Right lobe of liver (tissue), 6 donors: ENCODE measurements at regions not wholly inside any gene's neighbourhood (a gene's known extent, or its start where the extent isn't known, plus 50 kb on each side); places are given as distances from the start of the nearest gene placed in this dataset.

ENCODE experiments used
- ATAC-seq, 4 donors: fragments of 200-7000 bp; cut with Tn5 transposase; one replicate each; pipeline ENCODE4 v1.9.1; 2020; ENCODE audit warnings: mild to moderate bottlenecking in 4 of 4, moderate library complexity in 4 of 4
- DNase-seq, 3 donors: peaks; one replicate each; pipeline ENCODE4 v3.0.0-alpha.2; 2020
- H3K27ac ChIP-seq, 3 donors: fragments of 200-600 bp; one replicate each; pipeline ENCODE4 v1.8.0; 2022
- H3K27me3 ChIP-seq, 2 donors: fragments of 200-600 bp; one replicate each; pipeline ENCODE4 v1.8.0; 2022
- H3K36me3 ChIP-seq, 4 donors: fragments of 200-600 bp; sonication (generic) in 1 of 4; one replicate each; pipeline versions ENCODE4 v1.5.1 to v1.8.0; 2017 to 2022; ENCODE audit warnings: control low read depth in 1 of 4
- H3K4me1 ChIP-seq, 4 donors: fragments of 200-600 bp; sonication (generic) in 1 of 4; one replicate each; pipeline versions ENCODE4 v1.5.1 to v1.8.0; 2017 to 2022; ENCODE audit warnings: control low read depth in 1 of 4
- H3K4me3 ChIP-seq, 3 donors: fragments of 200-600 bp; one replicate each; pipeline ENCODE4 v1.8.0; 2022
- H3K9me3 ChIP-seq, 4 donors: fragments of 200-600 bp; sonication (generic) in 1 of 4; one replicate each; pipeline versions ENCODE4 v1.5.1 to v1.8.0; 2017 to 2022; ENCODE audit warnings: control low read depth in 1 of 4
- POLR2A ChIP-seq: fragments of 450-650 bp; IDR thresholded peaks from one replicate; pipeline ENCODE4 v1.6.1; 2017; ENCODE audit warnings: antibody characterized with exemption, mild to moderate bottlenecking
- WGBS: methylation state at CpG from one replicate; pipeline ENCODE4 v1.1.6; 2018; ENCODE audit warnings: low coverage, low lambda C conversion rate; ENCODE audit not compliant: insufficient coverage; ENCODE audit errors: missing lambda C conversion rate; 5-methylcytosine and 5-hydroxymethylcytosine counted together
- intact Hi-C, 2 donors: fragments of 100-400 bp; cut with DNase I; formaldehyde crosslinking; loops; one replicate each; pipeline versions ENCODE4 v1.11.2 to v1.14.1; 2022
- TF ChIP-seq, protein P1 (sequence below), 4 donors: fragments of 200-600 bp in 3 of 4; fragments of 450-650 bp in 1 of 4; IDR thresholded peaks; one replicate each; pipeline versions ENCODE4 v1.5.1 to v1.8.0; 2016 to 2022; ENCODE audit warnings: antibody characterized with exemption in 4 of 4, mild to moderate bottlenecking in 2 of 4
- donor health status: DM: no; HTN: yes; CAD: no.
- donor health status: DM: no; HTN: no; CAD: no.
- donor health status: DM: no; HTN: no; CAD: no.
- donor health status: DM: no; HTN: yes; CAD: no.
- donor health status: DM: no; HTN: yes; CAD: no.

DNA sequence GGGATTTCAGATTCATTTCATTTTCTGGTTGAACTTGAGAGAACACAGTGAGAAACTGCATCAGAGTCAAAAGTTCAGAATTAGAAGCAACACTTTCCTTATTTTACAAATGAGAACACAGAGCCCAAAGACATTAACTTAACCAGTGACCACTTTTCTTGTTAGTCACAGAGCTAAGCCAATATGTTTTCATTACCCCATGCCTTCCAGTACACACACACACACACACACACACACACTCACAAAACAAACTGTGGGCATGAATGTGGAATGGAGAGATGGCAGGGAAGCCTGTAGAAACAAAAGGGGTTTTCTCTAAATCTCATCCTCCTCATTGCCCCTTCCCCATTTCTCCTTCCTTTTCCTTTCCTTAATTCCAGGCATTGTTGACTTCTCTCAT, 267.4 kb upstream of the GADL1 start:
- TF ChIP-seq, protein P1, sequence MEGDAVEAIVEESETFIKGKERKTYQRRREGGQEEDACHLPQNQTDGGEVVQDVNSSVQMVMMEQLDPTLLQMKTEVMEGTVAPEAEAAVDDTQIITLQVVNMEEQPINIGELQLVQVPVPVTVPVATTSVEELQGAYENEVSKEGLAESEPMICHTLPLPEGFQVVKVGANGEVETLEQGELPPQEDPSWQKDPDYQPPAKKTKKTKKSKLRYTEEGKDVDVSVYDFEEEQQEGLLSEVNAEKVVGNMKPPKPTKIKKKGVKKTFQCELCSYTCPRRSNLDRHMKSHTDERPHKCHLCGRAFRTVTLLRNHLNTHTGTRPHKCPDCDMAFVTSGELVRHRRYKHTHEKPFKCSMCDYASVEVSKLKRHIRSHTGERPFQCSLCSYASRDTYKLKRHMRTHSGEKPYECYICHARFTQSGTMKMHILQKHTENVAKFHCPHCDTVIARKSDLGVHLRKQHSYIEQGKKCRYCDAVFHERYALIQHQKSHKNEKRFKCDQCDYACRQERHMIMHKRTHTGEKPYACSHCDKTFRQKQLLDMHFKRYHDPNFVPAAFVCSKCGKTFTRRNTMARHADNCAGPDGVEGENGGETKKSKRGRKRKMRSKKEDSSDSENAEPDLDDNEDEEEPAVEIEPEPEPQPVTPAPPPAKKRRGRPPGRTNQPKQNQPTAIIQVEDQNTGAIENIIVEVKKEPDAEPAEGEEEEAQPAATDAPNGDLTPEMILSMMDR (IDR thresholded peaks at IDR 0.05): no peak
- no peak for TF ChIP-seq POLR2A
- Histone ChIP-seq H3K9me3 (no peaks in the 10 kb centered on the region), H3K27me3 (no peaks in the 10 kb centered on the region), H3K36me3 (no peaks in the 10 kb centered on the region), H3K4me1 (peaks cover 0 to 20% (median 7%) of the 10 kb centered on the region in 4 donors), H3K4me3 (no peak overlapping the region), H3K27ac (no peak overlapping the region)
- intact Hi-C loops: no loop called here
- ATAC-seq (no peak), DNase-seq (no peak)

DNA sequence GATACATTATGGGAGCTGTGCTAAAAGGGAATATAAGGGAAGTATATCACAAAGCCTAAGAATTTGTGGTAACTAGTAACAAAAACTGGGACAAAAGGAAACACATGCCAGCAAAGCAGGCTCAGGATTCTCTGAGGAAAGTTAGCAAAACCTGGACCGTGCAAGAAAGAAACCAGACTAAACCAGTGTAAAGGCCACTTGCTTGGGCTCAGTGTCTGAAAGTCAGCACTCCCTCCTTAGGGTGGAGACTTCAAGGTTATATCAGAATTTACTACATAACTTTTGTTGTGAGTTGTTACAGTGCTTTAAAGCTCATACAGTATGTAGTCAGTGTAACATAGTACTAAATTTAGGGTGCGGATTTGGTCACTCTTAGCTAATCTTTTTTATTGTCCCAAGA, 269.9 kb upstream of the GADL1 start:
- intact Hi-C loops: no loop called here
- DNase-seq (no peak), ATAC-seq (no peak)
- Histone ChIP-seq H3K4me1 (peaks cover 0 to 4% (median 0%) of the 10 kb centered on the region in 4 donors), H3K36me3 (no peaks in the 10 kb centered on the region), H3K27me3 (no peaks in the 10 kb centered on the region), H3K4me3 (no peak overlapping the region), H3K27ac (no peak overlapping the region), H3K9me3 (no peaks in the 10 kb centered on the region)
- 92% methylated on average over 2 of the region's 2 CpGs for WGBS
- TF ChIP-seq, protein P1 (IDR thresholded peaks at IDR 0.05): no peak
- no peak for TF ChIP-seq POLR2A

DNA sequence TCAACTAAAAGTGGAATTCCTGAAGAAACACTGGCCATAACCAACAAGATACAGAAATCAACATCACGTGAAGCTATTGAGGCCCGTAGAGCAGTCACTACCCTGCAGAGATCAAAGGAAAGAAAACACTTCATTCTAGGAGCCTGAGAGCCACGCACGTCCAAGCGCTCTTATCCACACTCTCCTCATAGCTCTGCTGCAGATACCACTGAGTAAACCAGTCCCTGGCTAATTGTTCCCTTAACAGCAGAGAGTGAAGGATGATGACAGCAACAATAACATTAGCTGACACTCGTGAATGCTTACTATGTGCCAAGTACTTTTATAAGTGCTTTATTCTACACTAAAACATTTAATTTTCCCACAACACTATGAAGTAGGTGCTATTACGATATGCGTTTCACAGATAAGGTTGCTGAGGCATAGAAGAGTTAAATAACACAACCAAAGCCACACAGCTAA, 271.0 kb upstream of the GADL1 start:
- Histone ChIP-seq H3K36me3 (no peaks in the 10 kb centered on the region), H3K27ac (no peak overlapping the region), H3K4me1 (no peaks in the 10 kb centered on the region), H3K9me3 (no peaks in the 10 kb centered on the region), H3K27me3 (no peaks in the 10 kb centered on the region), H3K4me3 (no peak overlapping the region)
- DNase-seq (no peak), ATAC-seq (no peak)
- intact Hi-C loops: no loop called here
- TF ChIP-seq POLR2A: no peak
- TF ChIP-seq, protein P1 (IDR thresholded peaks at IDR 0.05): no peak
- WGBS: 77% methylated on average over 8 of the region's 8 CpGs

DNA sequence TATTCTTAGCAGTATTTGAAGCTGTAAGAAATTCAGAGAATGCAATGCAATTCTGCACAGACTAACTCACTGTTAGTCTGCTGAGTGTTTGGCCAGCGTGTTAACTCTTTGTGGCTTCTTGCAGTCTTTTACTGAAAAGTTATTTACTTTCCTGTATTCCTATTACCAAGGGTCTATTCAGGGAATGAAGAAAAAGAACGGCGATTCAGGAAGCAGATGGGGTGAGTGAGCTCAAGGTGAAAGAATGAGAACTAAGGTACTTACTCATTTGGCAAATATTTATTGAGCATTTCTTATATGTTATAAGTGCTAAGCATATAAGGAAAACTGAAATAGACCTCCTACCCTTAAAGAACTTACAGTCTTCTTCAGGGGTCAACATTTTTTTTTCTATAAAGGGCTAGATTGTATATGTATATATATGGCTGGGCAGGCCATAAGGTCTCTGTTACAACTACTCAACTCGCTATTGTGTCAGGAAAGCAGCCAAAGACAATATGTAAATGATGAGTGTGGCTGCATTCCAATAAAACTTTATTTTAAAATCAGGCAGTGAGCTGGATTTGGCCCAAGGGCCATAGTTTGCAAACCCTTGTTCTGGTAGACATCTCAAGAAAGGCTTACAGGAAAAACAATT, 271.9 kb upstream of the GADL1 start:
- Histone ChIP-seq H3K4me1 (no peaks in the 10 kb centered on the region), H3K4me3 (no peak overlapping the region), H3K36me3 (no peaks in the 10 kb centered on the region), H3K9me3 (no peaks in the 10 kb centered on the region), H3K27me3 (no peaks in the 10 kb centered on the region), H3K27ac (no peak overlapping the region)
- no peak for ATAC-seq
- TF ChIP-seq, protein P1 (IDR thresholded peaks at IDR 0.05): no peak
- TF ChIP-seq POLR2A: no peak
- intact Hi-C loops: no loop called here
- 52% methylated on average over 4 of the region's 4 CpGs for WGBS
- DNase-seq: no peak

DNA sequence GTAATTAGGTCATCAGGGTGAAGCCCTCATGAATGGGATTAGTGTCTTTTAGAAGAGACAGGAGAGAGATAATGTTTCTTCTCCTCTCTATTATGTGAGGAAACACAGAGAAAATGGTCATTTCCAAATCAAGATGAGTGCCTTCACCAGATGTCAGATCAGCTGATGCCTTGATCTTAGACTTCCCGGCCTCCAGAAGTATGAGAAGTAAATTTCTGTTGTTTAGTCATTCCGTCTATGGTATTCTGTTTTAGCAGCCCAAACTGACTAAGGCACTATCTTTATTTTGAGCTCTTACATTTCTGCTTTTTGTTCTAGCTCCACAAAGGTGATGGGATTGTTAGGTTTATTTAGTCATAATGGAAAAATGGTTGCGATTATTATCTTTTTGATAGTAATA, 273.2 kb upstream of the GADL1 start:
- DNase-seq (no peak), ATAC-seq (no peak)
- H3K9me3 ChIP-seq: no peaks in the 10 kb centered on the region
- no peak overlapping the region for H3K27ac ChIP-seq
- no peaks in the 10 kb centered on the region for H3K27me3 ChIP-seq
- H3K4me3 ChIP-seq: no peak overlapping the region
- intact Hi-C loops: no loop called here
- TF ChIP-seq POLR2A: no peak
- TF ChIP-seq, protein P1 (IDR thresholded peaks at IDR 0.05): no peak
- no peaks in the 10 kb centered on the region for H3K36me3 ChIP-seq
- H3K4me1 ChIP-seq: no peaks in the 10 kb centered on the region
- WGBS: 80% methylated on average over 3 of the region's 3 CpGs
